Upper lobe of left lung (tissue), 6 donors: ENCODE measurements at regions not wholly inside any gene's neighbourhood (a gene's known extent, or its start where the extent isn't known, plus 50 kb on each side); places are given as distances from the start of the nearest gene placed in this dataset.

Source experiments
- ATAC-seq, 2 donors: fragments of 200-7000 bp; cut with Tn5 transposase; one replicate each; pipeline ENCODE4 v1.9.1; 2022; ENCODE audit warnings: mild to moderate bottlenecking in 2 of 2, moderate library complexity in 2 of 2; ENCODE audit not compliant: low FRiP score in 2 of 2
- DNase-seq, 2 donors: peaks; one replicate each; pipeline ENCODE4 v3.0.0-alpha.2; 2019 to 2020
- H3K27ac ChIP-seq, 4 donors: fragments of 200-600 bp; sonication (generic); one replicate each; pipeline ENCODE4 v1.5.1; 2016 to 2019
- H3K27me3 ChIP-seq, 4 donors: fragments of 200-600 bp; sonication (generic); one replicate each; pipeline ENCODE4 v1.5.1; 2017 to 2019
- H3K36me3 ChIP-seq, 4 donors: fragments of 200-600 bp; sonication (generic); one replicate each; pipeline ENCODE4 v1.5.1; 2016 to 2019
- H3K4me1 ChIP-seq, 4 donors: fragments of 200-600 bp; sonication (generic); one replicate each; pipeline ENCODE4 v1.5.1; 2018 to 2019
- H3K4me3 ChIP-seq, 4 donors: fragments of 200-600 bp; sonication (generic); one replicate each; pipeline ENCODE4 v1.5.1; 2017 to 2019; ENCODE audit warnings: mild to moderate bottlenecking in 2 of 4, moderate library complexity in 1 of 4
- H3K9me3 ChIP-seq, 4 donors: fragments of 200-600 bp; sonication (generic); one replicate each; pipeline ENCODE4 v1.5.1; 2018 to 2019
- CTCF ChIP-seq, 6 experiments: fragments of 450-650 bp in 4 of 6; fragments of 200-600 bp in 2 of 6; sonication (generic) in 2 of 6; IDR thresholded peaks; one replicate each; pipeline ENCODE4 v1.5.1; 2016 to 2019; ENCODE audit warnings: antibody characterized with exemption in 6 of 6
- EP300 ChIP-seq, 4 donors: sonication (generic); formaldehyde crosslinking; IDR thresholded peaks; one replicate each; pipeline ENCODE4 v1.5.1; 2017; ENCODE audit warnings: antibody characterized with exemption in 4 of 4, control low read depth in 2 of 4
- POLR2A ChIP-seq, 4 donors: fragments of 450-650 bp; IDR thresholded peaks; one replicate each; pipeline ENCODE4 v1.5.1; 2016 to 2017; ENCODE audit warnings: antibody characterized with exemption in 4 of 4, mild to moderate bottlenecking in 2 of 4
- POLR2AphosphoS5 ChIP-seq, 2 donors: sonication (generic); formaldehyde crosslinking; IDR thresholded peaks; one replicate each; pipeline ENCODE4 v1.5.1; 2017; ENCODE audit warnings: antibody characterized with exemption in 2 of 2
- WGBS, 2 donors: methylation state at CpG; one replicate each; pipeline ENCODE4 v1.1.5; 2017 to 2018; 5-methylcytosine and 5-hydroxymethylcytosine counted together
- donor health status: DM: no; HTN: no; CAD: no; lungs with moderate emphysema.
- donor health status: DM: no; HTN: yes; CAD: no; lungs with severe emphysema.

- no peaks in the 10 kb centered on the region for H3K4me1 ChIP-seq
- no peak for ATAC-seq
- 62 to 70% methylated on average over 1 of the region's 1 CpG for WGBS, 2 donors
- no peaks in the 10 kb centered on the region for H3K36me3 ChIP-seq
- H3K4me3 ChIP-seq = no peak overlapping the region
- no peaks in the 10 kb centered on the region for H3K9me3 ChIP-seq
- TF ChIP-seq CTCF (IDR thresholded peaks at IDR 0.05) = no peak
- TF ChIP-seq POLR2AphosphoS5 (IDR thresholded peaks at IDR 0.05) = no peak
- no peak for TF ChIP-seq EP300 (IDR thresholded peaks at IDR 0.05)
- no peak for TF ChIP-seq POLR2A (IDR thresholded peaks at IDR 0.05)
- DNase-seq = no peak
- H3K27ac ChIP-seq = no peak overlapping the region
- H3K27me3 ChIP-seq = no peaks in the 10 kb centered on the region
Measured at GRCh38 chr5:92599217-92599810, 981.7 kb downstream of the NR2F1-AS1 start.

GRCh38 chr5:92594031-92594430, 987.0 kb downstream of the NR2F1-AS1 start:
- DNase-seq (no peak), ATAC-seq (no peak)
- Histone ChIP-seq H3K4me1 (no peaks in the 10 kb centered on the region), H3K4me3 (no peak overlapping the region), H3K9me3 (no peaks in the 10 kb centered on the region), H3K27ac (no peak overlapping the region), H3K27me3 (no peaks in the 10 kb centered on the region), H3K36me3 (no peaks in the 10 kb centered on the region)
- TF ChIP-seq EP300 (IDR thresholded peaks at IDR 0.05) (no peak), POLR2A (IDR thresholded peaks at IDR 0.05) (no peak), CTCF (IDR thresholded peaks at IDR 0.05) (no peak), POLR2AphosphoS5 (IDR thresholded peaks at IDR 0.05) (no peak)

- Histone ChIP-seq H3K4me3 (no peak overlapping the region), H3K27ac (no peak overlapping the region), H3K4me1 (no peaks in the 10 kb centered on the region), H3K9me3 (no peaks in the 10 kb centered on the region), H3K36me3 (no peaks in the 10 kb centered on the region), H3K27me3 (no peaks in the 10 kb centered on the region)
- DNase-seq (no peak), ATAC-seq (no peak)
- no peak for TF ChIP-seq CTCF (IDR thresholded peaks at IDR 0.05)
- no peak for TF ChIP-seq POLR2A (IDR thresholded peaks at IDR 0.05)
- no peak for TF ChIP-seq EP300 (IDR thresholded peaks at IDR 0.05)
- TF ChIP-seq POLR2AphosphoS5 (IDR thresholded peaks at IDR 0.05) = no peak
- WGBS, 2 donors = 48 to 50% methylated on average over 1 of the region's 1 CpG
Measured at GRCh38 chr5:92588876-92589275, 992.1 kb downstream of the NR2F1-AS1 start.

GRCh38 chr5:92581690-92582089, 999.3 kb downstream of the NR2F1-AS1 start:
- no peak for TF ChIP-seq POLR2A (IDR thresholded peaks at IDR 0.05)
- no peak for TF ChIP-seq EP300 (IDR thresholded peaks at IDR 0.05)
- no peak for TF ChIP-seq CTCF (IDR thresholded peaks at IDR 0.05)
- TF ChIP-seq POLR2AphosphoS5 (IDR thresholded peaks at IDR 0.05) = no peak
- Histone ChIP-seq H3K9me3 (no peaks in the 10 kb centered on the region), H3K4me3 (no peak overlapping the region), H3K36me3 (no peaks in the 10 kb centered on the region), H3K4me1 (no peaks in the 10 kb centered on the region), H3K27me3 (no peaks in the 10 kb centered on the region), H3K27ac (no peak overlapping the region)
- 83 to 88% methylated on average over 3 of the region's 3 CpGs for WGBS, 2 donors
- DNase-seq (no peak), ATAC-seq (no peak)

GRCh38 chr5:92581249-92581648, 999.8 kb downstream of the NR2F1-AS1 start:
- H3K27ac ChIP-seq = no peak overlapping the region
- TF ChIP-seq CTCF (IDR thresholded peaks at IDR 0.05) (no peak), POLR2AphosphoS5 (IDR thresholded peaks at IDR 0.05) (no peak), EP300 (IDR thresholded peaks at IDR 0.05) (no peak), POLR2A (IDR thresholded peaks at IDR 0.05) (no peak)
- DNase-seq (no peak), ATAC-seq (no peak)
- no peaks in the 10 kb centered on the region for H3K4me1 ChIP-seq
- no peak overlapping the region for H3K4me3 ChIP-seq
- H3K9me3 ChIP-seq = no peaks in the 10 kb centered on the region
- no peaks in the 10 kb centered on the region for H3K27me3 ChIP-seq
- H3K36me3 ChIP-seq = no peaks in the 10 kb centered on the region
